ENCODE measurements at regions not wholly inside any gene's neighbourhood (a gene's known extent, or its start where the extent isn't known, plus 50 kb on each side); places are given as distances from the start of the nearest gene placed in this dataset.

GRCh38 chr9:74092491-74092834, 404.7 kb upstream of the RORB start:
- TF ChIP-seq CTCF (IDR thresholded peaks at IDR 0.05; ENCODE audit: low read length): no peak
- no peak for TF ChIP-seq EZH2 (IDR thresholded peaks at IDR 0.05; ENCODE audit: borderline replicate concordance, low read length)
